Right atrium auricular region (tissue), 2 donors: ENCODE measurements at regions not wholly inside any gene's neighbourhood (a gene's known extent, or its start where the extent isn't known, plus 50 kb on each side); places are given as distances from the start of the nearest gene placed in this dataset.

Experiments
- DNase-seq: peaks from one replicate; pipeline ENCODE4 v3.0.0-alpha.2; 2019; ENCODE audit warnings: low spot score
- H3K27ac ChIP-seq, 2 donors: fragments of 200-600 bp; sonication (generic); 1 replicate in 1 of 2; 2 replicates in 1 of 2; pipeline ENCODE4 v1.5.1; 2016 to 2019
- H3K27me3 ChIP-seq, 2 donors: fragments of 200-600 bp; sonication (generic); one replicate each; pipeline versions ENCODE4 v1.5.1 to v1.6.0; 2017 to 2019
- H3K36me3 ChIP-seq: fragments of 200-600 bp; sonication (generic); one replicate; pipeline ENCODE4 v1.5.1; 2016
- H3K4me1 ChIP-seq, 2 donors: fragments of 200-600 bp; sonication (generic); one replicate each; pipeline versions ENCODE4 v1.5.1 to v1.6.0; 2017 to 2019
- H3K4me3 ChIP-seq, 2 donors: fragments of 200-600 bp; sonication (generic); 1 replicate in 1 of 2; 2 replicates in 1 of 2; pipeline ENCODE4 v1.5.1; 2017 to 2019; ENCODE audit warnings: mild to moderate bottlenecking in 1 of 2, moderate library complexity in 1 of 2
- H3K9me3 ChIP-seq, 2 donors: fragments of 200-600 bp; sonication (generic); one replicate each; pipeline ENCODE4 v1.5.1; 2019
- TF ChIP-seq, protein P1 (sequence below), 2 donors: fragments of 200-600 bp; sonication (generic); IDR thresholded peaks; one replicate each; pipeline ENCODE4 v1.5.1; 2019; ENCODE audit warnings: antibody characterized with exemption in 2 of 2

DNA sequence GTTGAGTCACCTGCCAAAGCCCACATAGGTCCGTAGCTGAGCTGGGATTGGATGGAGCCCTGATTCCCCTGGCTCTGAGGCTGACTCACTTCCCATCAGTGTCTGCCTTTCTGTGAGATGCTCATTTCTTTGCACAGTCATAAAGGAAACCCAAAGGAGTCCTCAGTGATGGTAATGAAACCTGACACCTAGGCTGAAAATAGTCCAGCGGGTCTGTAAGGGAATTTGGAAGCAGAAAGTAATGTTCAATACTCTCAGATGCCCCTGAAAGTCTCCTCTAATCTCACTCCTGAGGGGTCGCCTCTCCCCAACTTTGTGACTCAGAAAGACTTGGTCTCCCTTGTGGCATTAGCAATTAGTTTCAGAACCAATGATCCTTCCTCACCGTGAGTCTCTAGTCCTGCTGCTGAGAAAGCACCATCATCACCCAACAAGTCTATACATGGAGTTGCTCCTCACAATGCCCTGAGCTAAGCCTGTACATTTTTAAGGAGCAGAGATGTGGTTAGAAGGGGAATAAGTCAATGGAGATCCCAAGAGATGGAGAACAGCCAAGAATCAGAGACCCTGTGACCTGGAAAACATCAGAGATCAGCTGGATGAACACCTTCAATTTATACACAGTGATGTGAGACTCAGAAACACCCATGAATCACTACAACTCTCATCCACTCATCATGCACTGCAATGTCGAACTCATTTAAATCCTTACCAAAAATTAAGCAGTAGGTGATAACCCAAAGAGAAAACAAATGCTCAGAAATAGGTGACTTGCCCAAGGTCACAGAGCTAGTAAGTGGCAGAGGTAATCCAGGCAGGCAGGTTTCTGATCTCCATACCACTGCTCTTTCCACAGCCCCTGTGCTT, 219.0 kb upstream of the CPEB2 start:
- peaks cover 0 to 3% of the 10 kb centered on the region in 2 donors for H3K9me3 ChIP-seq
- H3K4me1 ChIP-seq, result no peaks in the 10 kb centered on the region
- no peak for DNase-seq
- no peaks in the 10 kb centered on the region for H3K27me3 ChIP-seq
- H3K27ac ChIP-seq, result no peak overlapping the region
- H3K36me3 ChIP-seq, result no peaks in the 10 kb centered on the region
- H3K4me3 ChIP-seq, result no peak overlapping the region
- TF ChIP-seq, protein P1, sequence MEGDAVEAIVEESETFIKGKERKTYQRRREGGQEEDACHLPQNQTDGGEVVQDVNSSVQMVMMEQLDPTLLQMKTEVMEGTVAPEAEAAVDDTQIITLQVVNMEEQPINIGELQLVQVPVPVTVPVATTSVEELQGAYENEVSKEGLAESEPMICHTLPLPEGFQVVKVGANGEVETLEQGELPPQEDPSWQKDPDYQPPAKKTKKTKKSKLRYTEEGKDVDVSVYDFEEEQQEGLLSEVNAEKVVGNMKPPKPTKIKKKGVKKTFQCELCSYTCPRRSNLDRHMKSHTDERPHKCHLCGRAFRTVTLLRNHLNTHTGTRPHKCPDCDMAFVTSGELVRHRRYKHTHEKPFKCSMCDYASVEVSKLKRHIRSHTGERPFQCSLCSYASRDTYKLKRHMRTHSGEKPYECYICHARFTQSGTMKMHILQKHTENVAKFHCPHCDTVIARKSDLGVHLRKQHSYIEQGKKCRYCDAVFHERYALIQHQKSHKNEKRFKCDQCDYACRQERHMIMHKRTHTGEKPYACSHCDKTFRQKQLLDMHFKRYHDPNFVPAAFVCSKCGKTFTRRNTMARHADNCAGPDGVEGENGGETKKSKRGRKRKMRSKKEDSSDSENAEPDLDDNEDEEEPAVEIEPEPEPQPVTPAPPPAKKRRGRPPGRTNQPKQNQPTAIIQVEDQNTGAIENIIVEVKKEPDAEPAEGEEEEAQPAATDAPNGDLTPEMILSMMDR (IDR thresholded peaks at IDR 0.05), result no peak

DNA sequence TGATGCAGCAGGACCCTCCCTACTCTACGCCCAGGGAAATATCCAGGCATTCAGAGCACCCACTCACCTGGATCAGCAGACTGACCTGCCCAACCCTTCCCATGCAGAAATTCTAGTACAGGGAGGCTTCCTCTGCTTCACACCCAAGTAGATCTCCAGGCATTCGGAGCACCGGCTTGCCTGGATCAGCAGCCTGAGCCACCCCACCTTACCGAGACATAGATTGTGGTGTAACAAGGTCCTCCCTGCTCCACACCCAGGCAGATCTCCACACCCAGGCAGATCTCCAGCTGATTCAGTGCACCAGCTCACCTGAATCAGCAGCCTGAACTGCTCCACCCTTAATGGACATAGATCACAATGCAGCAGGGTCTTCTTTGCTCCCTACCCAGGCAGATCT, 215.1 kb upstream of the CPEB2 start:
- no peaks in the 10 kb centered on the region for H3K4me1 ChIP-seq
- no peak overlapping the region for H3K27ac ChIP-seq
- no peaks in the 10 kb centered on the region for H3K36me3 ChIP-seq
- no peak overlapping the region for H3K4me3 ChIP-seq
- peaks cover 0 to 13% of the 10 kb centered on the region in 2 donors for H3K9me3 ChIP-seq
- TF ChIP-seq, protein P1 (IDR thresholded peaks at IDR 0.05), result no peak
- DNase-seq, result no peak
- no peaks in the 10 kb centered on the region for H3K27me3 ChIP-seq

DNA sequence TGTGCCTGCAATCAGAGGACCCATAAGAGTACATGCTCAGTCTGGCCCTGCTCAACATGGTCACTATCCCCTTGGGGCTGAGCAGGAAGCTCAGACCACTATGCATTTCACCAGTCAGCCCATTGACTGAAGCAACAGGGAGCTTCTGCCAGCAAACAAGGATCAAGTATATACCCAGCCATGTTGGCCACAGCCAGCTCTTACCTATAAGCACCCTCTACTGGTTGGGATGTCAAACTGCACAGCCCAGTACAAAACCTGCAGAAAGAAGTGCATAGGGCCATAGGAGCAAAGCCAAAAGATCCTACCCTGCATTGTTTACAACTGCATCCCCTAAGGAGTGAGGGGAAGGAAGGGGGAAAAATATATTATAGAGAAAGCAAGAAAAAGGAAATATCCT, 214.4 kb upstream of the CPEB2 start:
- no peak overlapping the region for H3K4me3 ChIP-seq

DNA sequence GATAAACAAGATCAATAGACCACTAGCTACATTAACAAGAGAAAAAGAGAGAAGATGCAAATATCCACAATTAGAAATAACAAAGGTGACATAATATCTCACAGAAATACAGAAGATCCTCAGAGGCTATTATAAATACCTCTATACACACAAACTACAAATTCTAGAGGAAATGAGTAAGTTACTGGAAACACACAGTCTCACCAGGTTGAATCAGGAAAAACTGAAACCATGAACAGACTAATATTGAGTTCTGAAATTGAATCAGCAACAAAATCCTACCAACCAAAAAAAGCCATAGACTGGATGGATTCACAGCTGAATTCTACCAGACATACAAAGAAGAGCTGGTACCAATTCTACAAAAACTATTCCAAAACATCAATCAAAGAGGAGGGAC, 211.8 kb upstream of the CPEB2 start:
- no peaks in the 10 kb centered on the region for H3K36me3 ChIP-seq

More for the DNA sequence above, 214.4 kb upstream of the CPEB2 start:
- DNase-seq, result no peak
- no peak overlapping the region for H3K27ac ChIP-seq
- H3K36me3 ChIP-seq, result no peaks in the 10 kb centered on the region
- H3K27me3 ChIP-seq, result no peaks in the 10 kb centered on the region
- no peaks in the 10 kb centered on the region for H3K4me1 ChIP-seq
- TF ChIP-seq, protein P1 (IDR thresholded peaks at IDR 0.05), result peak in 1 of 2 donors; percentile 34
- peaks cover 0 to 13% of the 10 kb centered on the region in 2 donors for H3K9me3 ChIP-seq

DNA sequence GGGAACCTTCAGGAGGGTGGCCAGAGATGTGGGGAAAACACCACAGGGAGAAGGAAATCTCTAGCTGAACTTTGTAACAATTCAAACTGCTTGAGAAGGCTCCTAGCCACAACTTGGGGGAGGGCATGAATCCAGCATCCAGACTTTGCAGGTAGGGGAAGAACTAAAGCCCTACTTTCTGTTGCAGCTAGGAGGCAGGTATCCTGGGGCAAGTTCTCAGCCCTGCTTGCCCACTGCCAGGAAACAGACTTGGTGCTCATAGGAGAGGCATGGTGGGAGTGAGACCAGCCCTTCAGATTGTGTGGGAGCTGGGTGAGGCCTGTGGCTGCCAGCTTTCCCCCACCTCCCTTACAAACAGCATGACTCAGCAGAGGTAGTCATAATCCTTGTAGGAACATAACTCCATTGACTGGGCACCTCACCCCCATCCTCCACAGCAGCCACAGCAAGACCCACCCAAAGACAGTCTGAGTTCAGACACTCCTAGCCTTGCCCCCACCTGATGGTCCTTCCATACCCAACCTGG, 209.5 kb upstream of the CPEB2 start:
- Histone ChIP-seq H3K36me3 (no peaks in the 10 kb centered on the region), H3K4me1 (no peaks in the 10 kb centered on the region), H3K4me3 (no peak overlapping the region), H3K27me3 (no peaks in the 10 kb centered on the region), H3K27ac (no peak overlapping the region), H3K9me3 (peaks cover 0 to 13% of the 10 kb centered on the region in 2 donors)
- no peak for DNase-seq
- TF ChIP-seq, protein P1 (IDR thresholded peaks at IDR 0.05), result no peak

More for the DNA sequence above, 211.8 kb upstream of the CPEB2 start:
- Histone ChIP-seq H3K9me3 (peaks cover 0 to 13% of the 10 kb centered on the region in 2 donors), H3K27me3 (no peaks in the 10 kb centered on the region), H3K4me1 (no peaks in the 10 kb centered on the region), H3K4me3 (no peak overlapping the region), H3K27ac (no peak overlapping the region)
- DNase-seq, result no peak
- TF ChIP-seq, protein P1 (IDR thresholded peaks at IDR 0.05), result no peak
